HPDE6-E6E7 (cell line): ENCODE measurements at regions not wholly inside any gene's neighbourhood (a gene's known extent, or its start where the extent isn't known, plus 50 kb on each side); places are given as distances from the start of the nearest gene placed in this dataset.

Experiments used
- DNase-seq: peaks from one replicate; pipeline ENCODE4 v3.0.0; 2011; ENCODE audit warnings: missing footprints; ENCODE audit errors: extremely low spot score

- no peak for DNase-seq
These were observed 368.9 kb downstream of the RNF144A start for GRCh38 chr2:7286120-7286519.

DNA sequence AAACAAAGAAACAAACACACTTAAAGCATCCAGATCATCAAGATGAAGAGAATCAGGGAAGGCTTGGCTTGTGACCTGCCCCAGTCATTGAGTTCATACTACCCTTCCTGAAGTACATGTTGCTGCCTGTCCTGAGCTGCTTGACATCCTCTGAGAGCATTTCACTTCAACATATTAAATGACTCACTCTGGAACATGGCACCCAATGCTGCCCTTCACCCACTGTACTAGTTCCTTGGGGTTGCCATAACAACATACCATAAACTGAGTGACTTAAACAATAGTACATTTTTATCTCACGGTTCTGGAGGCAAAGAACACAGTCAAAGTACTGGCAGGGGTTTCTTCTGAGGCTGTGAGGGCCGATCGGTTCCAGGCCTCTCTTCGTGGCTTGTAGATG lies 371.3 kb downstream of the RNF144A start:
- no peak for DNase-seq

GRCh38 chr2:7289697-7290096 lies 372.5 kb downstream of the RNF144A start:
- no peak for DNase-seq

- no peak for DNase-seq
These were observed 375.0 kb downstream of the RNF144A start for GRCh38 chr2:7292154-7292691.

DNA sequence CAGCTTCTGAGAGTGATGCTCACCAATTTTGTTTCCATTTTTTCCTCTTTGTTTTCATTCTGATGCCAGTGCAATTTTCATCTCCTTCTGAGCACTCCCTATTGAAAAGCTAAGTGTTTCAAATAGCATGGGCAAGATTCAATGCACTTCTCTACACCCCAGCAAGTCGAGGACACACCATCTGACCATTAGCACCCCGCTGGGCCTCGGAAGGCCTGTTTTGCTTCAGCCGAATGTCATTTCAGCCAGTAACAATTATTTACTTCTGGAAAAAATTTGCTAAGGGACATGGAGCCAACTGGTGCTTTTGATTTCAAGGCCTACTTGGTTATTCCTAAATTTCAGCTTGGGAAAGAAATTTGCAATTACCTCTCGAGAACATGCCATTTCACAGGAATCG lies 392.4 kb downstream of the RNF144A start:
- DNase-seq = no peak

GRCh38 chr2:7324706-7325105 lies 407.5 kb downstream of the RNF144A start:
- no peak for DNase-seq

- no peak for DNase-seq
These were observed 408.0 kb downstream of the RNF144A start for GRCh38 chr2:7325186-7325585.

DNA sequence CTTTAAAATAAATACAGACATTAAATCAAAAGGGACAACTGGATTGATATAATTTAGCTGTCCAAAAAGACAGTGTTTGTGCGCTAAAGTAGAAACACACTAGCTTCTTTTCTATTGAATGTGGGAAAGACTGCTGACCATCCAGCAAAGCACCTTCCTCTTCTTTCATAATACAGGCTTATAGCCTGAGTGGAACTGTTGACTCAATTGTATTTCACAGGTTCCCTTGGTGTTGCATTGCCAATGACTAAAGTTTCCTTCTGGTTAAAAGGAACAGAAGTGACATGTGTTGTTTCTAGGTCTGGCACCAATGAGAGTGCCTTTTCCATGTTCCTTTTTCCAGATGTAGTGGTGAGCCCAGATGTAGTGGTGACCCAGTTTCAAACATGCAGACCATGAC lies 412.3 kb downstream of the RNF144A start:
- DNase-seq = no peak

- no peak for DNase-seq
These were observed 416.1 kb downstream of the RNF144A start for GRCh38 chr2:7333189-7333765.

DNA sequence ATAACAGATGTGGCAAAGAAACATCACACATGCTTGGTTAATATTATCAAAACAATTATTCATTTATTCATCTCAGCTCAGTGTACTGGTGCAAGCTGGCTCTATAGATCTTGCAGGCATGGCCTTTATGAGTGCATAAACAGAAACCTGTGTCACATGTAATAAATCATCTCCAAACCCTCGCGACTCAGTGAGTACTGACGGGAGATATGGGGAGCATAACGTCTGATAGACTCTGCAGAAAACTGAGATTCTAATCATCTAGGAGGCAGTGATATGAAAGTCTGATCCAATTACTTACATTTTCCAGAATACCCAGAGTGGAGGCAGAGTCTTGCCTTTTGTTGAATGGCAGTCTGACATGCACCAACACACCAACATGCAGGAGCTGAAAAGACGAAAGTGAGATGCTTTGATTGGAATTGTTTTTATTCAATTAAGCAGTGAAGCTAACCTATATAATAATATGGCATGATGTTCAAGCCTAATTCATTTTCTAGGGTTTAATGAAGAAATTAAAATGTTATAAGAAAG lies 416.8 kb downstream of the RNF144A start:
- DNase-seq = no peak

GRCh38 chr2:7338961-7339360 lies 421.7 kb downstream of the RNF144A start:
- no peak for DNase-seq

DNA sequence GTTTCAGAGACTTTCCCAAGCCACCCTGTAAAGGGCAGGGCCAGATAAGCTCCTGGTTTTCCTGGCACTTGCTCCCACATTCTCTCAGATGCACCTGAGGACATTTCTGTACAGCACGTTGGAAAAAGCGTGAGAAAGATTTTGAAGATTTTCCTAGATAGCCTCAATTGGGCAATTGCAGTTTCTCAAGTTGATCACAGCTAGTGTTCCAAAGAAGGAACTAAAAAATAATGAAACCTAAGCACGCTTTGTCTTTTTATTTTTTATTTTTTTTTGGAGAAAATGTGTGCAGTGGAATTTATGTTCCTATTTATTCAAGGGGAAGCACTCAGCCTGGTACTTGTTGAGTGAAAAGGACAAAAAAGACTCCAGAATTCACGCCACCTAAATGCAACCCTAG lies 429.1 kb downstream of the RNF144A start:
- DNase-seq = no peak

- DNase-seq = no peak
These were observed 431.5 kb downstream of the RNF144A start for GRCh38 chr2:7348761-7349160.

DNA sequence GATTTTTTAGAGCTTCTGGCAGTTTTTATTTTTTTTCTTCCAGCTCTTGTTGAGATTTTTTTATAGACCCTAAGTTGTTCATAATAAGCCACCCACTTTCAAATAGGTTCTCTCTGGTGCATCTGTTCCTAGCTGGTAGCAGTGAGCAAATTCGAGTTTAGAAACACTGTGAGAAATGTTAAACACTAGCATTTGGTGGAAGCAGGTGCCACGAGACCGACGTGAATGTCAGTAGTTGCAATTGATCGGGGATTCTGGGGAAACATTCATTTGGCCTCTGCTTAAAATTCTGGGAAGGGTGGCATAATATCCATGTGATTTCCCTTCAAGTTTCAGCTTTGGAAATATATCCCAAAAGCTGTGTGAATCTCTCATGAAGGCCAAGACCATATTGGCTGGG lies 435.0 kb downstream of the RNF144A start:
- no peak for DNase-seq

GRCh38 chr2:7353571-7353970 lies 436.4 kb downstream of the RNF144A start:
- DNase-seq = no peak

GRCh38 chr2:7355781-7356180 lies 438.6 kb downstream of the RNF144A start:
- DNase-seq = no peak

DNA sequence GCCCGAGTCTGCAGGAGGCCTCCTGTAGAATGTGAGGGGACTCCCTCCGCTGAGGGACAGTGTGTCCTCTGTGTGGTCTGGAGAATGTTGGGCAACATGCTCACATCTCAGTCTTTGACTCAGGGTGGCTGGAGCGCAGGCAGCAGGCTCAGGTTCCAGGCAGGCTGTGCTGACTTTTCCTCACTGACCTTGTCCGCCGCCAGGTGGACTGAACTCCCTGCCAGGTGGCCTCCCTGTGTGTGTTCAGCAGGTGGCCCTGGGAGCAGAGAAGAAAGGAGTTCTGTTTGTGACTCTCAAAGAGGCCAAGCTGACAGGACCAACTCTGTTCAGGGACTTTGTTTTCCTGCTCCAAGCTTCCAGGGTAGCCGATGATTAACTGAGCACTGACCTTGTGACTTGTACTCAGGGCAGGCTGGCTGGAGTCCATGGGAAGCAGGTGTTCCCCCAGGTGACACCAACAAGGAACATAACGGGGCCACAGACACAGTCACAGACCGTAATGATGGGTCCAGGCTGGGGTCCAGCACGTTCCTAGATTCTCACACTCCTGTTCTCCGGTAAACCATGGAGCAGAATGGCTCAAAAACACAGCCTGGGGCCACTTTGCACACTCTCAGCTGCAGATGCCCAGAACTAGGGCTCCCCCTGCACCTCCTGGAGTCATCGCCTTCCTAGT lies 439.8 kb downstream of the RNF144A start:
- no peak for DNase-seq

GRCh38 chr2:7357993-7358392 lies 440.8 kb downstream of the RNF144A start:
- no peak for DNase-seq

- no peak for DNase-seq
These were observed 441.7 kb downstream of the RNF144A start for GRCh38 chr2:7358865-7359447.

DNA sequence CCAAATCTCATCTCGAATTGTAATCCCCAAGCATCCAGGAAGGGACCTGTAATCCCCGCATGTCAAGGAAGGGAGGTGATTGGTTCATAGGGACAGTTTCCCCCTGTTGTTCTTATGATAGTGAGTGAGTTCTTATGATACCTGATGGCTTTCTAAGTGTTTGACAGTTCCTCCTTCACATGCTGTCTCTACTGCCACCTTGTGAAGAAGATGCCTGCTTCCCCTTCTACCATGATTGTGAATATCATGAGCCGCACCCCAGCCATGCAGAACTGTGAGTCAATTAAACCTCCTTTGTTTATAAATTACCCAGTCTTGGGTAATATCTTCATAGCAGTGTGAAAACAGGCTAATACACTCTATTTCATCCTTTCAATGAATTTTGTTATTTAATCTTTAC lies 446.7 kb downstream of the RNF144A start:
- no peak for DNase-seq

GRCh38 chr2:7368211-7368610 lies 451.0 kb downstream of the RNF144A start:
- no peak for DNase-seq

DNA sequence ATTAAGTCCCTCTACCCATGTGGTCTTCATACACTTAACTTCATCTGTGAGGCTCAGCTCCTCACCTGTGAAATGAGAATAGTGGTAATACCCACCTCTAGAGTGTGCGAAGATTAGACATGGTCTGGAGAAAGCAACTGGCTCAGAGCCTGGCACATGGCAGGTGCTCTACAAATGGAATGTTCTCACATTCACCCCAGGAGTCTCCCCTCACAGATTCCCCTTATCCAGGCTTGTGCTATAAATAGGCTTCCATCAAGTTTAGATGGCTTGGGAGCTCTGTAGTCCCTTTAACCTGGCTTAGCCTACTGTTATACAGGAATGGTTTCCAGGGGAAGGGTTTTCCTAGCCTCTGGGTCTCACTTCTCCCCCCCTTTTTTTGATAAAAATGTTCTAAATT lies 455.9 kb downstream of the RNF144A start:
- no peak for DNase-seq

GRCh38 chr2:7375901-7376300 lies 458.7 kb downstream of the RNF144A start:
- no peak for DNase-seq
